ENCODE measurements at regions not wholly inside any gene's neighbourhood (a gene's known extent, or its start where the extent isn't known, plus 50 kb on each side); places are given as distances from the start of the nearest gene placed in this dataset.
"Not testable (repeated sequence)": the region's sequence is repeated elsewhere in the genome, so short reads cannot be mapped to it uniquely, and the experiment has no call there.

DNA sequence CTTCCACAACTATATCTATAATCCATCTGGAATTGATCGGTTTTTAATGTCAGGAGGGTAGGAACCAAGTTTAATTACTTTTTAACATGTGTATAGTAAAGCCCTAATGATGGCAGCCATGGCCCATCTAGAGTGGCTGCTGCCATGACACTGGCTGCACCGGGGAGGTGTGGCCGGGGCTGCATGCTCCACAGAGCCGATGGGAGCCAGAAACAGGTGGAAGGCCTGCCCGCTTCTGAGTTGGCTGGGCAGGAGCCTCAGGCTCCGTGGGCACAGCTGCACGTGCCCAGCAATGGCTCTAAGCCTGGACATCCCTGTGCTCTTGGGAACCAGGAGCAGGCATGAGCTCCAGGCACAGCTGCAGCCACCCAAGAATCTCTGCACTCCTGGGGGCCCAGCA lies 73.0 kb downstream of the GBP6 start:
- no peak for DNase-seq
- TF ChIP-seq GATA1 (IDR thresholded peaks at IDR 0.05; ENCODE audit: low read depth, low read length) (no peak), POLR2A (IDR thresholded peaks at IDR 0.05; ENCODE audit: low read length) (no peak)

GRCh38 chr1:89438301-89438700 lies 74.4 kb downstream of the GBP6 start:
- DNase-seq = not testable (repeated sequence)

GRCh38 chr1:89440911-89441310 lies 77.1 kb downstream of the GBP6 start:
- DNase-seq = no peak
- TF ChIP-seq POLR2A (IDR thresholded peaks at IDR 0.05; ENCODE audit: low read length) (no peak), GATA1 (IDR thresholded peaks at IDR 0.05; ENCODE audit: low read depth, low read length) (no peak)

DNA sequence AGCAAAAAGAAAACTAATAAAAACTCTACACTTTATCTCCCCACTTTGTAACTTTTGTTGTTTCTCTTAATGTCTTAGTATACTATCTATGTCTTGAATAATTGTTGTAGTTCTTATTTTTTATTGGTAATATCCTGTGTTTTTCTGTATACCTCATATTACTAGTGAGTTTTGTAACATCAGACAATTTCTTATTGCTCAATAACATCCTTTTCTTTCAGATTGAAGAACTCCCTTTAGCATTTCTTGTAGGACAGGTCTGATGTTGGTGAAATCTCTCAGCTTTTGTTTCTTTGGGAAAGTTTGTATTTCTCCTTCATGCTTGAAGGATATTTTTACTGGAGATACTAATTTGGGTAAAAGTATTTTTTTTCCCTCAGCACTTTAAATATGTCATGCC lies 79.8 kb upstream of the LRRC8B start:
- TF ChIP-seq POLR2A (IDR thresholded peaks at IDR 0.05; ENCODE audit: low read length) (no peak), GATA1 (IDR thresholded peaks at IDR 0.05; ENCODE audit: low read depth, low read length) (no peak)

GRCh38 chr1:89451011-89451410 lies 73.6 kb upstream of the LRRC8B start:
- DNase-seq = no peak
- no peak for TF ChIP-seq GATA1 (IDR thresholded peaks at IDR 0.05; ENCODE audit: low read depth, low read length)
- no peak for TF ChIP-seq POLR2A (IDR thresholded peaks at IDR 0.05; ENCODE audit: low read length)

More for the DNA sequence above, 79.8 kb upstream of the LRRC8B start:
- DNase-seq = no peak

- TF ChIP-seq POLR2A (IDR thresholded peaks at IDR 0.05; ENCODE audit: low read length) (no peak), GATA1 (IDR thresholded peaks at IDR 0.05; ENCODE audit: low read depth, low read length) (no peak)
- no peak for DNase-seq
These were observed 71.3 kb upstream of the LRRC8B start for GRCh38 chr1:89453123-89453972.

- peak; percentile 71 to 77 for DNase-seq
These were observed 69.6 kb upstream of the LRRC8B start for GRCh38 chr1:89454845-89455521.

GRCh38 chr1:89457046-89457445 lies 67.6 kb upstream of the LRRC8B start:
- DNase-seq = no peak
- no peak for TF ChIP-seq POLR2A (IDR thresholded peaks at IDR 0.05; ENCODE audit: low read length)

More at GRCh38 chr1:89454845-89455521, 69.6 kb upstream of the LRRC8B start:
- TF ChIP-seq POLR2A (IDR thresholded peaks at IDR 0.05; ENCODE audit: low read length) = no peak
- no peak for TF ChIP-seq GATA1 (IDR thresholded peaks at IDR 0.05; ENCODE audit: low read depth, low read length)

- DNase-seq = no peak
- no peak for TF ChIP-seq GATA1 (IDR thresholded peaks at IDR 0.05; ENCODE audit: low read depth, low read length)
- no peak for TF ChIP-seq POLR2A (IDR thresholded peaks at IDR 0.05; ENCODE audit: low read length)
These were observed 65.5 kb upstream of the LRRC8B start for GRCh38 chr1:89459081-89459480.

DNA sequence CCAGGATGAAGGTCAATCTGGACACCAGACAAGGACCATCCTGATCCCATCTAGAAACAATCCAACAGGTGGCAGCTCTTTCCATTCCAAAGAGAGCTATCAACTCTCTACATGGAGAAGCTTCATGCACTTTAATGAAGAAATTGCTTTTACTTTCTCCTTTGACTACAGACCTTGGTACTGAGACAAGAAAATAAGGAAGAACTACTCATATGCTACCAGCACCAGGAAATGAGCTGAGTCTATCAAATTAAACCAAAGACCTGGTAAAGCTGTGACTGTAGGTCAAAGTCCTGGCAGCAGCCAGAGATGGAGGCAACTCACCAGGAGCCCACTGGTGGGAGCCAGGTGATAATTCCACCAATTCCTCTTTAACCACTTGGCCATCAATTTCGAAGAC lies 64.3 kb upstream of the LRRC8B start:
- no peak for DNase-seq
- TF ChIP-seq POLR2A (IDR thresholded peaks at IDR 0.05; ENCODE audit: low read length) (no peak), GATA1 (IDR thresholded peaks at IDR 0.05; ENCODE audit: low read depth, low read length) (no peak)

GRCh38 chr1:89462250-89462649 lies 62.4 kb upstream of the LRRC8B start:
- no peak for DNase-seq

DNA sequence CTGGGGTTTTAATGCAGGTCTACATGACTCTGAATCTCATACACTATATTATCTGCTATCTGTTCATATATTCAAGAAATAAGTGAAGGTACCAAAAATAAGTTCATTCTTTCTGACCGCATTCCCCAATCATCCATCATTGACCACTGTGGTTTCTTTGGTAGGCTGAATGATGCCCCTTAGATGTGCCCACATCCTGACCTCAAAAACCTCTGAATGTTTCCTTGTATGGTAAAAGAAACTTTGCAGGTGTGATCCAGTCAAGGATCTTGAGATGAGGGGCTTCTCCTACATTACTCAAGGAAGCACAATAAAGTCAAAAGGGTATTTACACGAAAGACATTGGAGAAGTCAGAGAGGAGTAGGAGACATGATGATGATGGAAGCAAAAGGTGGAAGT lies 60.6 kb upstream of the LRRC8B start:
- TF ChIP-seq GATA1 (IDR thresholded peaks at IDR 0.05; ENCODE audit: low read depth, low read length) = no peak
- TF ChIP-seq POLR2A (IDR thresholded peaks at IDR 0.05; ENCODE audit: low read length) = no peak
- no peak for DNase-seq

More at GRCh38 chr1:89462250-89462649, 62.4 kb upstream of the LRRC8B start:
- TF ChIP-seq POLR2A (IDR thresholded peaks at IDR 0.05; ENCODE audit: low read length) (no peak), GATA1 (IDR thresholded peaks at IDR 0.05; ENCODE audit: low read depth, low read length) (no peak)

- TF ChIP-seq POLR2A (IDR thresholded peaks at IDR 0.05; ENCODE audit: low read length) (no peak), GATA1 (IDR thresholded peaks at IDR 0.05; ENCODE audit: low read depth, low read length) (no peak)
- DNase-seq = no peak
These were observed 59.4 kb upstream of the LRRC8B start for GRCh38 chr1:89465201-89465600.

DNA sequence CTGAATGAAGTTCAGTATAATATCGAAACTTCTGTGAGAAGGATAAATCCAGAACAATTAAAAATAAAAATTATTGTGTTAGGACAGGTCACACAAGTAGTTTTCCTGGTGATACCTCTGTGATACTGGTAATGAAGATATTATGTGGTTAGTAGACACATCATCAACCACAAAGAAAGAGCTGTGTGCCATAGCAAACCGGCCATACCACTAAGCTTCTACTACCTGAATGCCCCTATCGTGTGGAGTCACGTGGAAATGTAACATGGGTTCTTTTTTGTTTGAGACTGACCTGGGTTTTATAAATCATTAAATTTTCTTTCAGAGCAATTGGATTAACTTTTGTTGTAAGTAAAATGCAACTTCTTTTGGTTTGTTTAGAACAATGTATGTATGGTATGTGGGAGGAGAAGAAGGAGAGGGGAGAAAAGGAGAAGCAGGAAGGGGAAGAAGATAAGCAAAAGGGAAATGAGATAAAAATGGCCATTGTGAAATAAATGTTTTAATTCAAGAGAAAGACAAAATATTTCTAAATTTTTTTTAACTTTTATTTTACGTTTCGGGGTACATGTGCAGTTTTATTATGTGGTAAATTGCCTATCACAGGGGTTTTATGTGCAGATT lies 58.2 kb upstream of the LRRC8B start:
- no peak for TF ChIP-seq POLR2A (IDR thresholded peaks at IDR 0.05; ENCODE audit: low read length)
- TF ChIP-seq GATA1 (IDR thresholded peaks at IDR 0.05; ENCODE audit: low read depth, low read length) = no peak
- no peak for DNase-seq

Measured in erythroblast (primary cell).